Effector memory CD4-positive, alpha-beta T cell (primary cell): ENCODE measurements at regions not wholly inside any gene's neighbourhood (a gene's known extent, or its start where the extent isn't known, plus 50 kb on each side); places are given as distances from the start of the nearest gene placed in this dataset.

Source experiments
- DNase-seq, 3 donors: peaks; one replicate each; pipeline ENCODE4 v3.0.0-alpha.2; 2020
- H3K27ac ChIP-seq: 2 replicates; pipeline ENCODE4 v1.7.0; 2013; ENCODE audit warnings: mild to moderate bottlenecking, low read length, moderate library complexity; ENCODE audit not compliant: insufficient read depth, poor library complexity, severe bottlenecking
- H3K27me3 ChIP-seq: replicated peaks from 2 replicates; pipeline ENCODE4 v1.7.0; 2013; ENCODE audit warnings: mild to moderate bottlenecking, low read length; ENCODE audit not compliant: insufficient read depth, control insufficient read depth, poor library complexity, severe bottlenecking
- H3K36me3 ChIP-seq: 2 replicates; pipeline ENCODE4 v1.7.0; 2013; ENCODE audit warnings: mild to moderate bottlenecking, low read length, moderate library complexity; ENCODE audit not compliant: control insufficient read depth, insufficient read depth
- H3K4me1 ChIP-seq: 2 replicates; pipeline ENCODE4 v1.7.0; 2013; ENCODE audit warnings: low read length, mild to moderate bottlenecking; ENCODE audit not compliant: control insufficient read depth, insufficient read depth, poor library complexity, severe bottlenecking
- H3K4me3 ChIP-seq: 2 replicates; pipeline ENCODE4 v1.7.0; 2013; ENCODE audit warnings: low read length, low read depth, mild to moderate bottlenecking; ENCODE audit not compliant: insufficient read depth, poor library complexity, severe bottlenecking
- H3K9me3 ChIP-seq: 2 replicates; pipeline ENCODE4 v1.7.0; 2013; ENCODE audit warnings: mild to moderate bottlenecking, low read length, moderate library complexity; ENCODE audit not compliant: control insufficient read depth

- Histone ChIP-seq H3K36me3 (no peaks in the 10 kb centered on the region), H3K9me3 (no peaks in the 10 kb centered on the region)
These were observed 904.9 kb downstream of the CENPC start for GRCh38 chr4:66640233-66640990.

GRCh38 chr4:66639361-66639760 lies 905.9 kb downstream of the CENPC start:
- Histone ChIP-seq H3K27ac (no peak overlapping the region), H3K9me3 (no peaks in the 10 kb centered on the region), H3K4me3 (no peak overlapping the region), H3K36me3 (no peaks in the 10 kb centered on the region), H3K4me1 (no peaks in the 10 kb centered on the region), H3K27me3 (no peaks in the 10 kb centered on the region)
- DNase-seq: no peak

More at GRCh38 chr4:66640233-66640990, 904.9 kb downstream of the CENPC start:
- no peak for DNase-seq
- Histone ChIP-seq H3K4me3 (no peak overlapping the region), H3K27me3 (no peaks in the 10 kb centered on the region), H3K4me1 (no peaks in the 10 kb centered on the region), H3K27ac (no peak overlapping the region)

- no peaks in the 10 kb centered on the region for H3K4me1 ChIP-seq
These were observed 909.0 kb downstream of the CENPC start for GRCh38 chr4:66636349-66636748.

GRCh38 chr4:66633477-66633876 lies 911.8 kb downstream of the CENPC start:
- H3K36me3 ChIP-seq: no peaks in the 10 kb centered on the region
- no peak for DNase-seq
- no peak overlapping the region for H3K27ac ChIP-seq
- H3K9me3 ChIP-seq: no peaks in the 10 kb centered on the region
- H3K27me3 ChIP-seq: no peaks in the 10 kb centered on the region
- H3K4me3 ChIP-seq: no peak overlapping the region
- H3K4me1 ChIP-seq: no peaks in the 10 kb centered on the region

More at GRCh38 chr4:66636349-66636748, 909.0 kb downstream of the CENPC start:
- H3K27ac ChIP-seq: no peak overlapping the region
- H3K9me3 ChIP-seq: no peaks in the 10 kb centered on the region
- no peaks in the 10 kb centered on the region for H3K36me3 ChIP-seq
- no peak for DNase-seq
- H3K27me3 ChIP-seq: no peaks in the 10 kb centered on the region
- H3K4me3 ChIP-seq: no peak overlapping the region

GRCh38 chr4:66629927-66630326 lies 915.4 kb downstream of the CENPC start:
- no peak overlapping the region for H3K27ac ChIP-seq
- no peaks in the 10 kb centered on the region for H3K9me3 ChIP-seq
- H3K4me3 ChIP-seq: no peak overlapping the region
- no peak for DNase-seq
- no peaks in the 10 kb centered on the region for H3K27me3 ChIP-seq
- no peaks in the 10 kb centered on the region for H3K36me3 ChIP-seq
- H3K4me1 ChIP-seq: no peaks in the 10 kb centered on the region

- no peak overlapping the region for H3K27ac ChIP-seq
- no peak overlapping the region for H3K4me3 ChIP-seq
- no peaks in the 10 kb centered on the region for H3K27me3 ChIP-seq
- H3K36me3 ChIP-seq: no peaks in the 10 kb centered on the region
- no peak for DNase-seq
- no peaks in the 10 kb centered on the region for H3K4me1 ChIP-seq
- no peaks in the 10 kb centered on the region for H3K9me3 ChIP-seq
These were observed 917.2 kb downstream of the CENPC start for GRCh38 chr4:66628146-66628545.

- Histone ChIP-seq H3K4me3 (no peak overlapping the region), H3K27me3 (no peaks in the 10 kb centered on the region), H3K4me1 (no peaks in the 10 kb centered on the region), H3K27ac (no peak overlapping the region), H3K36me3 (no peaks in the 10 kb centered on the region), H3K9me3 (no peaks in the 10 kb centered on the region)
- no peak for DNase-seq
These were observed 919.8 kb downstream of the CENPC start for GRCh38 chr4:66625480-66625879.

- DNase-seq: no peak
- H3K9me3 ChIP-seq: peaks cover 5% of the 10 kb centered on the region
- no peaks in the 10 kb centered on the region for H3K27me3 ChIP-seq
- H3K4me1 ChIP-seq: no peaks in the 10 kb centered on the region
- H3K4me3 ChIP-seq: no peak overlapping the region
- H3K36me3 ChIP-seq: no peaks in the 10 kb centered on the region
- no peak overlapping the region for H3K27ac ChIP-seq
These were observed 931.7 kb downstream of the CENPC start for GRCh38 chr4:66613591-66613990.

GRCh38 chr4:66609014-66609413 lies 936.3 kb downstream of the CENPC start:
- Histone ChIP-seq H3K9me3 (no peaks in the 10 kb centered on the region), H3K4me1 (no peaks in the 10 kb centered on the region), H3K4me3 (no peak overlapping the region), H3K27ac (no peak overlapping the region), H3K27me3 (no peaks in the 10 kb centered on the region), H3K36me3 (no peaks in the 10 kb centered on the region)
- DNase-seq: no peak

- Histone ChIP-seq H3K36me3 (no peaks in the 10 kb centered on the region), H3K27ac (no peak overlapping the region), H3K27me3 (no peaks in the 10 kb centered on the region), H3K4me3 (no peak overlapping the region), H3K9me3 (no peaks in the 10 kb centered on the region), H3K4me1 (no peaks in the 10 kb centered on the region)
- no peak for DNase-seq
These were observed 936.6 kb upstream of the EPHA5 start for GRCh38 chr4:66606908-66607307.
